WTC11 (cell line): ENCODE measurements at regions not wholly inside any gene's neighbourhood (a gene's known extent, or its start where the extent isn't known, plus 50 kb on each side); places are given as distances from the start of the nearest gene placed in this dataset.

Experiments
- ATAC-seq: fragments of 200-7000 bp; cut with Tn5 transposase; 2 replicates; pipeline ENCODE4 v1.10.0; 2021; ENCODE audit warnings: mild to moderate bottlenecking, moderate library complexity
- CTCF ChIA-PET: fragments of 300-600 bp; sonication (Branson Sonifier 250); formaldehyde crosslinking; loops from one replicate; lab custom pipeline; 2021; ENCODE audit warnings: antibody characterized with exemption; lab: Charles Lee
- POLR2A ChIA-PET: fragments of 350-600 bp; sonication (Branson Sonifier 250); formaldehyde crosslinking; loops from one replicate; lab custom pipeline; 2021; ENCODE audit warnings: antibody characterized with exemption; lab: Charles Lee
- DNase-seq: peaks from one replicate; pipeline ENCODE4 v3.0.0; 2021; ENCODE audit warnings: low spot score
- H3K27ac Mint-ChIP-seq: 2 replicates; pipeline ENCODE4 v1.8.0; 2021; ENCODE audit warnings: mixed read lengths
- H3K27me3 Mint-ChIP-seq: 2 replicates; pipeline ENCODE4 v1.8.0; 2021; ENCODE audit warnings: low read depth, mild to moderate bottlenecking, moderate library complexity, mixed read lengths
- H3K36me3 Mint-ChIP-seq: 2 replicates; pipeline ENCODE4 v1.8.0; 2021; ENCODE audit warnings: mixed read lengths
- H3K4me1 Mint-ChIP-seq: 2 replicates; pipeline ENCODE4 v1.8.0; 2022; ENCODE audit warnings: mixed read lengths
- H3K4me3 Mint-ChIP-seq: 2 replicates; pipeline ENCODE4 v1.8.0; 2021; ENCODE audit warnings: mild to moderate bottlenecking, moderate library complexity, mixed read lengths
- H3K9me3 Mint-ChIP-seq: 2 replicates; pipeline ENCODE4 v1.8.0; 2021; ENCODE audit warnings: mixed read lengths
- GTF2I ChIP-seq: fragments of 250-450 bp; sonication (Bioruptor Pico); conservative IDR thresholded peaks from 2 replicates; pipeline ENCODE4 v1.4.0; 2021; ENCODE audit warnings: mild to moderate bottlenecking
- IRF1 ChIP-seq: sonication (generic); formaldehyde crosslinking; IDR thresholded peaks from 2 replicates; pipeline ENCODE4 v1.8.0; 2023; ENCODE audit warnings: missing genetic modification reagents
- MLX ChIP-seq: sonication (generic); formaldehyde crosslinking; IDR thresholded peaks from 2 replicates; pipeline ENCODE4 v1.8.1; 2023; ENCODE audit warnings: mild to moderate bottlenecking, missing genetic modification reagents, moderate library complexity
- NR1H2 ChIP-seq: sonication (generic); formaldehyde crosslinking; IDR thresholded peaks from 2 replicates; pipeline ENCODE4 v1.9.0; 2021; ENCODE audit warnings: mild to moderate bottlenecking, moderate library complexity, missing genetic modification reagents
- NR3C1 ChIP-seq: sonication (generic); formaldehyde crosslinking; conservative IDR thresholded peaks from 2 replicates; pipeline ENCODE4 v1.8.1; 2023; ENCODE audit warnings: low read depth, mild to moderate bottlenecking, missing genetic modification reagents
- PRRX2 ChIP-seq: fragments of 250-450 bp; sonication (Bioruptor Pico); IDR thresholded peaks from 2 replicates; pipeline ENCODE4 v1.8.0; 2021; ENCODE audit warnings: mild to moderate bottlenecking
- SOX15 ChIP-seq: fragments of 250-450 bp; sonication (Bioruptor Pico); IDR thresholded peaks from 2 replicates; pipeline ENCODE4 v1.9.0; 2021; ENCODE audit warnings: mild to moderate bottlenecking
- USF1 ChIP-seq: sonication (generic); formaldehyde crosslinking; IDR thresholded peaks from 2 replicates; pipeline ENCODE4 v1.8.0; 2022; ENCODE audit warnings: mild to moderate bottlenecking, missing genetic modification reagents
- ZMAT4 ChIP-seq: fragments of 250-450 bp; sonication (Bioruptor Pico); IDR thresholded peaks from 2 replicates; pipeline ENCODE4 v1.9.0; 2021; ENCODE audit warnings: mild to moderate bottlenecking
- ZNF121 ChIP-seq: sonication (generic); formaldehyde crosslinking; IDR thresholded peaks from 2 replicates; pipeline ENCODE4 v1.8.0; 2023; ENCODE audit warnings: missing genetic modification reagents
- ZNF416 ChIP-seq: fragments of 250-450 bp; sonication (Bioruptor Pico); IDR thresholded peaks from 2 replicates; pipeline ENCODE4 v1.9.0; 2021; ENCODE audit warnings: mild to moderate bottlenecking, inconsistent platforms

GRCh38 chr2:16118611-16119590, 178.6 kb downstream of the MYCN start:
- ATAC-seq, result no peak
- POLR2A ChIA-PET, result no interaction called here
- no peaks in the 10 kb centered on the region for H3K27me3 Mint-ChIP-seq

GRCh38 chr2:16117791-16118610, 177.7 kb downstream of the MYCN start:
- Mint-ChIP-seq H3K4me3 (no peak overlapping the region), H3K4me1 (peaks cover 26% of the 10 kb centered on the region), H3K27ac (no peak overlapping the region), H3K9me3 (peaks cover 10% of the 10 kb centered on the region), H3K27me3 (no peaks in the 10 kb centered on the region), H3K36me3 (peaks cover 8% of the 10 kb centered on the region)
- DNase-seq (no peak), ATAC-seq (no peak)
- POLR2A ChIA-PET, result no interaction called here
- CTCF ChIA-PET, result no interaction called here
- TF ChIP-seq GTF2I (CRISPR knock-in tag) (no peak), NR1H2 (CRISPR knock-in tag) (no peak), MLX (no peak)

More at GRCh38 chr2:16118611-16119590, 178.6 kb downstream of the MYCN start:
- Mint-ChIP-seq H3K9me3 (peaks cover 10% of the 10 kb centered on the region), H3K27ac (no peak overlapping the region), H3K4me1 (peaks cover 26% of the 10 kb centered on the region), H3K4me3 (no peak overlapping the region), H3K36me3 (peaks cover 8% of the 10 kb centered on the region)
- no peak for TF ChIP-seq NR3C1 (CRISPR knock-in tag)
- peak; percentile 36; the same call in 1 of the 2 replicates for TF ChIP-seq ZNF121 (CRISPR knock-in tag)
- DNase-seq, result no peak
- CTCF ChIA-PET, result no interaction called here

- ATAC-seq (no peak), DNase-seq (no peak)
- peaks cover 8% of the 10 kb centered on the region for H3K36me3 Mint-ChIP-seq
- ChIA-PET POLR2A (no interaction called here), CTCF (no interaction called here)
- no peak overlapping the region for H3K27ac Mint-ChIP-seq
- H3K4me3 Mint-ChIP-seq, result no peak overlapping the region
- no peaks in the 10 kb centered on the region for H3K27me3 Mint-ChIP-seq
- H3K4me1 Mint-ChIP-seq, result peaks cover 26% of the 10 kb centered on the region
- H3K9me3 Mint-ChIP-seq, result peaks cover 10% of the 10 kb centered on the region
- TF ChIP-seq IRF1 (CRISPR knock-in tag) (no peak), PRRX2 (no peak), ZMAT4 (CRISPR knock-in tag) (no peak), USF1 (CRISPR knock-in tag) (no peak), GTF2I (CRISPR knock-in tag) (no peak), ZNF416 (CRISPR knock-in tag) (no peak), SOX15 (CRISPR knock-in tag) (no peak)
These were observed 176.8 kb downstream of the MYCN start for GRCh38 chr2:16117021-16117700.
